ENCODE measurements at regions not wholly inside any gene's neighbourhood (a gene's known extent, or its start where the extent isn't known, plus 50 kb on each side); places are given as distances from the start of the nearest gene placed in this dataset.

DNA sequence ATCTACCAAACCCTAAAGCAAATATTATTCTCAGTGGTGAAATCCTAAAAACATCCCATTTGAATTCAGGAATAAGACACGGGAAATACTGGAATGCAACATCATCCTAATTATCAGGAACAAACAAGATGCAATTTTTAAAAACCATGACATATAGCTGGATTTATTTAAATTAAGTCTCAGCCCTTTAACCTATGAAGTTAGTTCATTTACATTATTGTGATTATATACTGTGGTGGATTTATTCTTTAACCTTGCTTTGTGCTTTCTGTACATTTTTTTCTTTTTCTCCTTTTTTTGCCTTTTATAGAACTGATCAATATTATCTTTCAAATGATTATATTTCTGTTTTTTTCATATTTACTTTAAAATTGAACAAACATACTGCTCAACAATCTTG is 59.8 kb upstream of the ARMC2 start:
- TF ChIP-seq POLR2AphosphoS5 (IDR thresholded peaks at IDR 0.05): no peak
- TF ChIP-seq, protein P1, sequence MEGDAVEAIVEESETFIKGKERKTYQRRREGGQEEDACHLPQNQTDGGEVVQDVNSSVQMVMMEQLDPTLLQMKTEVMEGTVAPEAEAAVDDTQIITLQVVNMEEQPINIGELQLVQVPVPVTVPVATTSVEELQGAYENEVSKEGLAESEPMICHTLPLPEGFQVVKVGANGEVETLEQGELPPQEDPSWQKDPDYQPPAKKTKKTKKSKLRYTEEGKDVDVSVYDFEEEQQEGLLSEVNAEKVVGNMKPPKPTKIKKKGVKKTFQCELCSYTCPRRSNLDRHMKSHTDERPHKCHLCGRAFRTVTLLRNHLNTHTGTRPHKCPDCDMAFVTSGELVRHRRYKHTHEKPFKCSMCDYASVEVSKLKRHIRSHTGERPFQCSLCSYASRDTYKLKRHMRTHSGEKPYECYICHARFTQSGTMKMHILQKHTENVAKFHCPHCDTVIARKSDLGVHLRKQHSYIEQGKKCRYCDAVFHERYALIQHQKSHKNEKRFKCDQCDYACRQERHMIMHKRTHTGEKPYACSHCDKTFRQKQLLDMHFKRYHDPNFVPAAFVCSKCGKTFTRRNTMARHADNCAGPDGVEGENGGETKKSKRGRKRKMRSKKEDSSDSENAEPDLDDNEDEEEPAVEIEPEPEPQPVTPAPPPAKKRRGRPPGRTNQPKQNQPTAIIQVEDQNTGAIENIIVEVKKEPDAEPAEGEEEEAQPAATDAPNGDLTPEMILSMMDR (IDR thresholded peaks at IDR 0.05): no peak
